H1 (cell line): ENCODE measurements at regions not wholly inside any gene's neighbourhood (a gene's known extent, or its start where the extent isn't known, plus 50 kb on each side); places are given as distances from the start of the nearest gene placed in this dataset.

Experiments
- CTCF ChIA-PET: fragments of 300-600 bp; sonication (Branson Sonifier 250); formaldehyde crosslinking; loops from one replicate; lab custom pipeline; 2021; ENCODE audit not compliant: partially characterized antibody; lab: Charles Lee
- POLR2A ChIA-PET: fragments of 300-600 bp; sonication (Branson Sonifier 250); formaldehyde crosslinking; loops from one replicate; lab custom pipeline; 2021; ENCODE audit warnings: inconsistent platforms; ENCODE audit not compliant: partially characterized antibody; lab: Charles Lee
- DNase-seq, 2 experiments: peaks; one replicate each; pipeline versions ENCODE4 v3.0.0 to v3.0.0-alpha.2; 2010 to 2022; ENCODE audit warnings: low spot score in 2 of 2, low read depth in 1 of 2, mixed read lengths in 1 of 2
- FAIRE-seq: peaks from 2 replicates; lab custom pipeline; 2011; peaks lifted over from hg19 to GRCh38; lab: Jason Lieb, UNC
- H2AFZ ChIP-seq: 2 replicates; pipeline ENCODE4 v1.8.1; 2012; ENCODE audit warnings: low read length, inconsistent platforms
- H2AK5ac ChIP-seq: 2 replicates; pipeline ENCODE4 v1.6.1; 2013; ENCODE audit warnings: low read depth, low read length
- H2BK120ac ChIP-seq: replicated peaks from 2 replicates; pipeline ENCODE3; 2013; ENCODE audit warnings: low read depth, low read length, inconsistent platforms
- H2BK12ac ChIP-seq: 2 replicates; pipeline ENCODE4 v1.6.1; 2013; ENCODE audit warnings: low read depth, low read length
- H2BK15ac ChIP-seq: 2 replicates; pipeline ENCODE4 v1.6.1; 2013; ENCODE audit warnings: low read length
- H2BK20ac ChIP-seq: 2 replicates; pipeline ENCODE4 v1.6.1; 2013; ENCODE audit warnings: low read length
- H2BK5ac ChIP-seq: 2 replicates; pipeline ENCODE4 v1.6.1; 2013; ENCODE audit warnings: low read depth, low read length
- H3K14ac ChIP-seq: 2 replicates; pipeline ENCODE4 v1.6.1; 2013; ENCODE audit warnings: inconsistent platforms; ENCODE audit not compliant: insufficient read length
- H3K18ac ChIP-seq: 2 replicates; pipeline ENCODE4 v1.6.1; 2013; ENCODE audit warnings: low read length; ENCODE audit errors: extremely low read depth
- H3K23ac ChIP-seq: 2 replicates; pipeline ENCODE4 v1.6.1; 2013; ENCODE audit warnings: inconsistent platforms; ENCODE audit not compliant: insufficient read length
- H3K23me2 ChIP-seq: 2 replicates; pipeline ENCODE4 v1.6.1; 2013; ENCODE audit warnings: low read depth, low read length
- H3K27ac ChIP-seq: 2 replicates; pipeline ENCODE4 v1.6.1; 2011; ENCODE audit warnings: low read depth, low read length, inconsistent platforms
- H3K27me3 ChIP-seq, 4 experiments: replicated peaks in 1 of 4; 1 replicate in 1 of 4; 2 replicates in 3 of 4; pipeline versions ENCODE4 v1.6.1 to v1.8.1; 2011 to 2013; ENCODE audit warnings: low read length in 3 of 4, mild to moderate bottlenecking in 3 of 4, inconsistent platforms in 2 of 4, mixed read lengths in 2 of 4, moderate library complexity in 1 of 4; ENCODE audit not compliant: control insufficient read depth in 3 of 4, insufficient read depth in 3 of 4; ENCODE audit errors: extremely low read depth in 1 of 4
- H3K36me3 ChIP-seq, 4 experiments: 2 replicates each; pipeline versions ENCODE4 v1.6.1 to v1.8.1; 2011 to 2013; ENCODE audit warnings: mild to moderate bottlenecking in 4 of 4, low read length in 3 of 4, moderate library complexity in 2 of 4, control low read depth in 1 of 4, inconsistent platforms in 1 of 4; ENCODE audit not compliant: insufficient read depth in 4 of 4, control insufficient read depth in 2 of 4
- H3K4ac ChIP-seq: replicated peaks from 2 replicates; pipeline ENCODE3; 2013; ENCODE audit warnings: low read length, low read depth, mixed read lengths, inconsistent platforms; ENCODE audit not compliant: insufficient read length
- H3K4me1 ChIP-seq, 4 experiments: replicated peaks in 1 of 4; 1 replicate in 1 of 4; 2 replicates in 3 of 4; pipeline versions ENCODE4 v1.6.1 to v1.8.1; 2011 to 2013; ENCODE audit warnings: low read length in 3 of 4, inconsistent platforms in 2 of 4, mixed read lengths in 1 of 4; ENCODE audit not compliant: insufficient read depth in 4 of 4, control insufficient read depth in 3 of 4
- H3K4me2 ChIP-seq, 2 experiments: 2 replicates each; pipeline versions ENCODE4 v1.6.1 to v1.8.1; 2011 to 2013; ENCODE audit warnings: low read depth in 2 of 2, low read length in 2 of 2, control low read depth in 1 of 2, inconsistent platforms in 1 of 2, mild to moderate bottlenecking in 1 of 2; ENCODE audit not compliant: insufficient read depth in 1 of 2
- H3K4me3 ChIP-seq, 4 experiments: fragments of 200-600, 300-600 bp in 1 of 4; sonication (generic), shearing (Covaris generic), sonication (Bioruptor Twin) in 1 of 4; 2 replicates each; pipeline versions ENCODE4 v1.5.1 to v1.8.1; 2011 to 2016; ENCODE audit warnings: low read length in 4 of 4, low read depth in 3 of 4, control low read depth in 2 of 4, inconsistent platforms in 2 of 4, mild to moderate bottlenecking in 2 of 4, mixed read lengths in 1 of 4, moderate library complexity in 1 of 4; ENCODE audit not compliant: insufficient read depth in 2 of 4; ENCODE audit errors: extremely low read depth in 1 of 4
- H3K56ac ChIP-seq: replicated peaks from 2 replicates; pipeline ENCODE3; 2013; ENCODE audit warnings: low read depth, mild to moderate bottlenecking, mixed read lengths, low read length, inconsistent platforms; ENCODE audit not compliant: insufficient read length
- H3K79me1 ChIP-seq: 2 replicates; pipeline ENCODE4 v1.6.1; 2013; ENCODE audit warnings: low read depth, low read length, control low read depth
- H3K79me2 ChIP-seq, 2 experiments: 2 replicates each; pipeline versions ENCODE4 v1.6.1 to v1.8.1; 2012 to 2013; ENCODE audit warnings: low read length in 2 of 2, mild to moderate bottlenecking in 2 of 2, inconsistent platforms in 1 of 2; ENCODE audit not compliant: insufficient read depth in 2 of 2, control insufficient read depth in 1 of 2
- H3K9ac ChIP-seq, 4 experiments: replicated peaks in 1 of 4; 1 replicate in 1 of 4; 2 replicates in 3 of 4; pipeline versions ENCODE4 v1.6.1 to v1.8.1; 2011 to 2013; ENCODE audit warnings: low read depth in 3 of 4, low read length in 3 of 4, control low read depth in 2 of 4, mild to moderate bottlenecking in 2 of 4, moderate library complexity in 2 of 4, inconsistent platforms in 1 of 4; ENCODE audit errors: extremely low read depth in 1 of 4
- H3K9me3 ChIP-seq, 2 experiments: 2 replicates each; pipeline versions ENCODE4 v1.6.1 to v1.8.1; 2012 to 2013; ENCODE audit warnings: mild to moderate bottlenecking in 2 of 2, moderate library complexity in 2 of 2, control low read depth in 1 of 2, inconsistent platforms in 1 of 2, low read depth in 1 of 2, low read length in 1 of 2, mixed read lengths in 1 of 2; ENCODE audit not compliant: insufficient read depth in 2 of 2
- H4K20me1 ChIP-seq, 2 experiments: replicated peaks in 1 of 2; 2 replicates each; pipeline versions ENCODE3 to v1.8.1; 2011 to 2013; ENCODE audit warnings: inconsistent platforms in 2 of 2, low read length in 2 of 2, mild to moderate bottlenecking in 1 of 2; ENCODE audit not compliant: insufficient read depth in 2 of 2, control insufficient read depth in 1 of 2
- H4K5ac ChIP-seq: 2 replicates; pipeline ENCODE4 v1.6.1; 2013; ENCODE audit warnings: low read length, low read depth, mixed read lengths, inconsistent platforms; ENCODE audit not compliant: insufficient read length
- H4K8ac ChIP-seq: 2 replicates; pipeline ENCODE4 v1.8.0; 2013; ENCODE audit warnings: mild to moderate bottlenecking, moderate library complexity, low read length, inconsistent platforms; ENCODE audit not compliant: insufficient read depth; ENCODE audit errors: extremely low read depth
- H4K91ac ChIP-seq: replicated peaks from 2 replicates; pipeline ENCODE3; 2013; ENCODE audit warnings: low read length, mixed read lengths, inconsistent platforms; ENCODE audit not compliant: insufficient read length
- CBX8 ChIP-seq: fragments of 300-800, 300-1000 bp; sonication (generic); IDR thresholded peaks from 2 replicates; pipeline ENCODE4 v1.7.1; 2016; ENCODE audit warnings: low read depth, low read length, borderline replicate concordance
- WGBS, 2 experiments: shearing (Covaris generic) in 1 of 2; methylation state at CpG; one replicate each; pipeline versions ENCODE4 v1.1.6 to v1.1.7; 2013 to 2015; ENCODE audit warnings: low lambda C conversion rate in 2 of 2, mixed read lengths in 2 of 2, inconsistent platforms in 1 of 2, low coverage in 1 of 2, missing lambda C conversion rate in 1 of 2; ENCODE audit not compliant: insufficient replicate concordance in 2 of 2, insufficient coverage in 1 of 2, insufficient read length in 1 of 2; ENCODE audit errors: extremely low coverage in 1 of 2, missing lambda C conversion rate in 1 of 2; 5-methylcytosine and 5-hydroxymethylcytosine counted together

DNA sequence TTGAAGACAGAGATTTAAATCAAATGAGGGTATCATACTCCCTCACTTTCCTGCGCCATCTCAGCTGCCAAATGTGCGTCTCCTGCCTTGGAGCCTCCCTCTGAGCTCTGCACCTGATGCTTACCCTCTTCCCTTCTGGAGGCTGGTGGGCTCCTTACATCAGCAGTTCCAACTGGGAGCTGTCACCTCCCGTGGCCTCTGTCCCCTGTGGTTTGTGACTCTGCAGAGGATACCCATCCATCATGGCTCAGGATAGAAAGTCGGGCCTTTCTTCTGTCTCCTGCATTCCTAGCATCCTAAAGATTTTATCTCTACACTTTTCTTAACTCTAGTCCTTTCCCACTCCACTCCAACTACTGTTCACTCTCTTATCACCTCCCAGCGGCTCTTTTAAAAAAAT lies 570.6 kb downstream of the BCL11B start:
- H2BK15ac ChIP-seq = no peak overlapping the region
- H3K18ac ChIP-seq = no peak overlapping the region
- no peak overlapping the region for H2AK5ac ChIP-seq
- WGBS, 2 experiments = 86% methylated on average over 5 of the region's 5 CpGs; no CpG with 5 or more reads in 1 of the 2 experiments
- no peaks in the 10 kb centered on the region for H3K27me3 ChIP-seq
- H4K8ac ChIP-seq = no peak overlapping the region
- H3K4me3 ChIP-seq = no peak overlapping the region
- H3K79me1 ChIP-seq = no peaks in the 10 kb centered on the region
- no peaks in the 10 kb centered on the region for H4K20me1 ChIP-seq
- H3K14ac ChIP-seq = no peak overlapping the region
- no peak overlapping the region for H3K4me2 ChIP-seq
- no peak overlapping the region for H2AFZ ChIP-seq
- CTCF ChIA-PET = interaction anchor here (0.6 to 1.3 kb wide), 3 partner anchors 10 to 328 kb away, joined by 3 to 7 read pairs (median 3); no protein-coding TSS in a partner anchor
- no peak for TF ChIP-seq CBX8
- no peaks in the 10 kb centered on the region; the same call in 1 of the 2 replicates for H3K23me2 ChIP-seq
- FAIRE-seq (no peak), DNase-seq (no peak)
- no peak overlapping the region for H3K9ac ChIP-seq
- H3K4ac ChIP-seq = no peak overlapping the region
- H3K36me3 ChIP-seq = no peaks in the 10 kb centered on the region
- H2BK120ac ChIP-seq = no peak overlapping the region
- no peak overlapping the region for H2BK12ac ChIP-seq
- no peak overlapping the region for H3K23ac ChIP-seq
- no peak overlapping the region for H2BK5ac ChIP-seq
- no peak overlapping the region for H2BK20ac ChIP-seq
- no peak overlapping the region for H3K27ac ChIP-seq
- H4K91ac ChIP-seq = no peak overlapping the region
- H3K4me1 ChIP-seq = peaks cover 0 to 4% (median 1%) of the 10 kb centered on the region in 4 experiments; a peak in 3 of 7 replicates
- POLR2A ChIA-PET = no interaction called here
- H3K79me2 ChIP-seq = no peaks in the 10 kb centered on the region
- no peaks in the 10 kb centered on the region for H3K9me3 ChIP-seq
- H3K56ac ChIP-seq = no peak overlapping the region
- H4K5ac ChIP-seq = no peak overlapping the region
